HepG2 (cell line): ENCODE measurements at regions not wholly inside any gene's neighbourhood (a gene's known extent, or its start where the extent isn't known, plus 50 kb on each side); places are given as distances from the start of the nearest gene placed in this dataset.

Source experiments
- ATAC-seq: fragments of 200-7000 bp; cut with Tn5 transposase; 3 replicates; pipeline ENCODE4 v1.9.1; 2020; ENCODE audit warnings: mild to moderate bottlenecking, moderate library complexity
- BruUV-seq: library from RNA; stranded (reverse); fragments of 400-500 nt; replicated peaks from 2 replicates; lab custom pipeline; 2021; lab: Mats Ljungman, UMichigan
- CTCF ChIA-PET: fragments of 300-600 bp; formaldehyde crosslinking; extraction: SDS; loops from one replicate; lab custom pipeline; 2021; ENCODE audit warnings: low total read pairs, inconsistent platforms, low intra/inter-chr PET ratio; lab: Yijun Ruan, JAX
- POLR2A ChIA-PET: fragments of 350-600 bp; sonication (Branson Sonifier 250); formaldehyde crosslinking; loops from one replicate; lab custom pipeline; 2020; ENCODE audit warnings: antibody characterized with exemption, inconsistent platforms; lab: Yijun Ruan, JAX
- DNase-seq: peaks from one replicate; pipeline ENCODE4 v3.0.0-alpha.2; 2015; ENCODE audit warnings: low spot score
- FAIRE-seq: peaks from 3 replicates; lab custom pipeline; 2011; peaks lifted over from hg19 to GRCh38; lab: Jason Lieb, UNC
- H2AFZ ChIP-seq: one replicate; pipeline ENCODE4 v1.6.1; 2011; ENCODE audit warnings: low read length, inconsistent platforms
- H3K27ac ChIP-seq: fragments of 300-600 bp; 3 replicates; pipeline ENCODE4 v1.8.0; 2011; ENCODE audit warnings: mixed run types, mild to moderate bottlenecking, mixed read lengths, low read length, inconsistent platforms; ENCODE audit not compliant: insufficient read depth; ENCODE audit errors: extremely low read length
- H3K27me3 ChIP-seq, 2 experiments: fragments of 200-600 bp in 1 of 2; 2 replicates in 1 of 2; 3 replicates in 1 of 2; pipeline versions ENCODE4 v1.6.0 to v1.8.0; 2011; ENCODE audit warnings: low read length in 2 of 2, mild to moderate bottlenecking in 2 of 2, moderate library complexity in 2 of 2, inconsistent platforms in 1 of 2; ENCODE audit not compliant: insufficient read depth in 2 of 2, control insufficient read depth in 1 of 2
- H3K36me3 ChIP-seq, 2 experiments: fragments of 200-600 bp in 1 of 2; replicated peaks in 1 of 2; 2 replicates in 1 of 2; 3 replicates in 1 of 2; pipeline versions ENCODE4 v1.5.1 to v1.8.0; 2011; ENCODE audit warnings: low read length in 2 of 2, inconsistent platforms in 1 of 2; ENCODE audit not compliant: insufficient read depth in 2 of 2, control insufficient read depth in 1 of 2
- H3K4me1 ChIP-seq: 2 replicates; pipeline ENCODE4 v1.5.1; 2012; ENCODE audit warnings: low read length, inconsistent platforms; ENCODE audit not compliant: insufficient read depth
- H3K4me2 ChIP-seq: 2 replicates; pipeline ENCODE4 v1.6.0; 2011; ENCODE audit warnings: low read depth, low read length, inconsistent platforms
- H3K4me3 ChIP-seq, 3 experiments: fragments of 200-600 bp in 1 of 3; sonication (generic), shearing (Covaris generic) in 1 of 3; replicated peaks in 1 of 3; 2 replicates each; pipeline ENCODE4 v1.5.1; 2011 to 2016; ENCODE audit warnings: low read length in 3 of 3, inconsistent platforms in 2 of 3, low read depth in 2 of 3, mild to moderate bottlenecking in 2 of 3, control low read depth in 1 of 3, mixed read lengths in 1 of 3; ENCODE audit not compliant: insufficient read depth in 1 of 3
- H3K79me2 ChIP-seq: one replicate; pipeline ENCODE4 v1.6.1; 2011; ENCODE audit warnings: low read length, inconsistent platforms; ENCODE audit not compliant: insufficient read depth
- H3K9ac ChIP-seq: 2 replicates; pipeline ENCODE4 v1.6.0; 2011; ENCODE audit warnings: mild to moderate bottlenecking, low read depth, low read length, inconsistent platforms; ENCODE audit not compliant: insufficient read depth
- H3K9me3 ChIP-seq: 2 replicates; pipeline ENCODE4 v1.5.1; 2012; ENCODE audit warnings: mild to moderate bottlenecking, low read length
- H4K20me1 ChIP-seq: 2 replicates; pipeline ENCODE4 v1.6.0; 2011; ENCODE audit warnings: inconsistent platforms, mild to moderate bottlenecking, low read length, moderate library complexity; ENCODE audit not compliant: insufficient read depth
- GATAD2A ChIP-seq: IDR thresholded peaks from 2 replicates; pipeline ENCODE4 v1.6.1; 2016
- MED1 ChIP-seq: sonication (generic); formaldehyde crosslinking; IDR thresholded peaks from 2 replicates; pipeline ENCODE4 v1.4.0; 2020; ENCODE audit warnings: missing genetic modification reagents
- NFIB ChIP-seq: sonication (generic); formaldehyde crosslinking; IDR thresholded peaks from 2 replicates; pipeline ENCODE4 v1.9.0; 2021; ENCODE audit warnings: missing genetic modification reagents, mild to moderate bottlenecking, borderline replicate concordance
- SRSF1 ChIP-seq: fragments of 200-400 bp; formaldehyde crosslinking; optimal IDR thresholded peaks from 2 replicates; pipeline ENCODE3; 2017; ENCODE audit warnings: mild to moderate bottlenecking, low read depth, low read length, moderate library complexity
- ZNF30 ChIP-seq: sonication (generic); formaldehyde crosslinking; IDR thresholded peaks from 2 replicates; pipeline ENCODE4 v1.5.0; 2020; ENCODE audit warnings: mild to moderate bottlenecking, missing genetic modification reagents
- ZNF446 ChIP-seq: sonication (generic); formaldehyde crosslinking; IDR thresholded peaks from 2 replicates; pipeline ENCODE4 v1.5.0; 2020; ENCODE audit warnings: mild to moderate bottlenecking, missing genetic modification reagents
- WGBS: methylation state at CpG from one replicate; pipeline ENCODE4 v1.1.6; 2017; ENCODE audit warnings: low lambda C conversion rate; 5-methylcytosine and 5-hydroxymethylcytosine counted together
- in situ Hi-C: cut with HindIII; loops from 2 replicates; pipeline ENCODE4 v1.10.0; 2017; ENCODE audit warnings: low pct_unique_long_range_greater_than_20kb; ENCODE audit not compliant: extremely low pct_ligation_motif_present
- intact Hi-C: fragments of 100-400 bp; cut with micrococcal nuclease; formaldehyde crosslinking; loops from one replicate; pipeline ENCODE4 v1.10.0; 2022; ENCODE audit not compliant: unreplicated experiment
- TF ChIP-seq, protein P1 (sequence below): sonication (generic); formaldehyde crosslinking; conservative IDR thresholded peaks from 2 replicates; pipeline ENCODE4 v1.8.0; 2022; ENCODE audit warnings: low read depth, missing genetic modification reagents
- TF ChIP-seq, protein P2 (sequence below): sonication (generic); formaldehyde crosslinking; IDR thresholded peaks from 2 replicates; pipeline ENCODE4 v1.4.0; 2020; ENCODE audit warnings: missing genetic modification reagents

DNA sequence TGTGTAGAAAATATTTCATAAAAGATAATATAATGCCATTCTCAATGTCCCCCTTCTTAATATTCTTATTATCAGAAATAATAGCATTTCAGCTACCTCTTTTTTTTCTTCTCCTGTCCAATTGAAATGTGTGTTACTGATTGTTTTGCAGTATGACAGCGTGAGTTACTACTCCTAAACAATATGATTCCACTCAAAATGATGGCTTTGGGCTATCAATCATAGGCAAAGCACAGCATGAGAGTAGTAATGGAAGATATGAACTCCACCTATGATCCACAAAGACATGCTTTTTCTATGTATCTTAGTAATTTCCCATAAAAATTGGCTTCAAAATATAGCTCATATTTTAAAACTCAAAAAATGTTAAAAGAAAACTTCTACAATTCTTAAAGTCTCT lies 867.3 kb upstream of the NUDT12 start (continued):
- TF ChIP-seq, protein P1, sequence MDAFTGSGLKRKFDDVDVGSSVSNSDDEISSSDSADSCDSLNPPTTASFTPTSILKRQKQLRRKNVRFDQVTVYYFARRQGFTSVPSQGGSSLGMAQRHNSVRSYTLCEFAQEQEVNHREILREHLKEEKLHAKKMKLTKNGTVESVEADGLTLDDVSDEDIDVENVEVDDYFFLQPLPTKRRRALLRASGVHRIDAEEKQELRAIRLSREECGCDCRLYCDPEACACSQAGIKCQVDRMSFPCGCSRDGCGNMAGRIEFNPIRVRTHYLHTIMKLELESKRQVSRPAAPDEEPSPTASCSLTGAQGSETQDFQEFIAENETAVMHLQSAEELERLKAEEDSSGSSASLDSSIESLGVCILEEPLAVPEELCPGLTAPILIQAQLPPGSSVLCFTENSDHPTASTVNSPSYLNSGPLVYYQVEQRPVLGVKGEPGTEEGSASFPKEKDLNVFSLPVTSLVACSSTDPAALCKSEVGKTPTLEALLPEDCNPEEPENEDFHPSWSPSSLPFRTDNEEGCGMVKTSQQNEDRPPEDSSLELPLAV: no peak
- no peak for TF ChIP-seq MED1 (CRISPR knock-in tag)
- TF ChIP-seq GATAD2A (CRISPR knock-in tag): no peak
- TF ChIP-seq ZNF30 (CRISPR knock-in tag): no peak

DNA sequence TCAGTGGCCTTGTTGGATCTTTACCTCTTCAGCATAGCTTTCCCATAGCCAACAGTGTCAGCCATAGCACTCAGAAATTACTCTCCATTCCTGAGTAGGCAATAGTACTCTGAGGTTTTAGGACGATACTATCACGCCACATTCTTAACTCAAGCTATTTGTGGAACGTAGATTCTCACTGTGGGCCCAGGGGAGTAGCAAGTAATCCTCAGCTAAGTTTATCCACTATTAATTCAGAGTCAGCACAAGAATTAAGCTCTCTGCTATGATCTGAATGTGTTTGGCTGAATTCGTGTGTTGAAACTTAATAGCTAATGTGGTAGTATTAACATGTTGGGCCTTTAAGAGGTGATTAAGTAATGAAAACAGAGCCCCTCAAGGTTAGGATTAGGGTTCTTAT lies 858.8 kb upstream of the NUDT12 start:
- Histone ChIP-seq H3K4me2 (no peak overlapping the region), H3K9ac (no peak overlapping the region), H3K36me3 (no peaks in the 10 kb centered on the region), H4K20me1 (no peaks in the 10 kb centered on the region), H3K79me2 (no peaks in the 10 kb centered on the region), H3K9me3 (no peaks in the 10 kb centered on the region), H3K4me3 (no peak overlapping the region), H3K4me1 (no peaks in the 10 kb centered on the region), H3K27ac (no peak overlapping the region), H2AFZ (no peak overlapping the region), H3K27me3 (no peaks in the 10 kb centered on the region; a peak in 1 of 5 replicates)
- ATAC-seq (no peak), FAIRE-seq (no peak), DNase-seq (no peak)
- TF ChIP-seq, protein P2, sequence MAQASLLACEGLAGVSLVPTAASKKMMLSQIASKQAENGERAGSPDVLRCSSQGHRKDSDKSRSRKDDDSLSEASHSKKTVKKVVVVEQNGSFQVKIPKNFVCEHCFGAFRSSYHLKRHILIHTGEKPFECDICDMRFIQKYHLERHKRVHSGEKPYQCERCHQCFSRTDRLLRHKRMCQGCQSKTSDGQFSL: no peak
- TF ChIP-seq SRSF1 (no peak), NFIB (CRISPR knock-in tag) (no peak), ZNF446 (CRISPR knock-in tag) (no peak)
- intact Hi-C loops: no loop called here
- ChIA-PET CTCF (no interaction called here), POLR2A (no interaction called here)
- no TSS peak for BruUV-seq
- WGBS: 33% methylated on average over 4 of the region's 4 CpGs
- in situ Hi-C loops: no loop called here
